ENCODE measurements at regions not wholly inside any gene's neighbourhood (a gene's known extent, or its start where the extent isn't known, plus 50 kb on each side); places are given as distances from the start of the nearest gene placed in this dataset.

- DNase-seq (no peak), ATAC-seq (no peak)
- no peak overlapping the region for H3K27ac Mint-ChIP-seq
- intact Hi-C loops (cut with micrococcal nuclease): no loop called here
- H3K4me3 Mint-ChIP-seq: no peak overlapping the region
- no peaks in the 10 kb centered on the region for H3K36me3 Mint-ChIP-seq (ENCODE audit: low read depth)
- POLR2A ChIA-PET: no interaction called here
- CTCF ChIA-PET: no interaction called here
- H3K27me3 Mint-ChIP-seq: peaks cover 1% of the 10 kb centered on the region
- H3K9me3 Mint-ChIP-seq: no peaks in the 10 kb centered on the region
- no peak for TF ChIP-seq CTCF (IDR thresholded peaks at IDR 0.05)
- H3K4me1 Mint-ChIP-seq (ENCODE audit: low read depth): no peaks in the 10 kb centered on the region
Observed at GRCh38 chr1:57599236-57599994, 175.6 kb upstream of the DAB1 start.

DNA sequence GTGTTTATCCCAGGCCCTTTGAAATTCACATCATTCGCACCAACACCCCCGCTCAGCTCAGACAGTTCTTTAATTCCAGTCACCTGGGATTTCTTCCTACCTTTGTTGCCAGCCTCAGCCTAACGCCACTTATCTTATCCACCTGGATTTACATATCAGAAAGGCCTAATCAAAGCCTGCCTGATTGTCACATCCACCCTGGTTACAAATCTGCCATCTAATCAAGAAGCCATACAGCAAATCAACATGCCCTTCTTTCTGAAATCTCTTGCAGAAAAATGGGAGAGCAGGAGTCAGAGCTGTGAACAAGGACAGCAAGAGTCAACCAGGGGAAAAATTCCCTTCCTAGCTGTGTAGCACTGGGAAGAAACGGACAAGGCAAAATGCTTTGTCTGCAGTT is 173.2 kb upstream of the DAB1 start:
- Mint-ChIP-seq H3K4me3 (no peak overlapping the region), H3K4me1 (ENCODE audit: low read depth) (no peaks in the 10 kb centered on the region), H3K27me3 (no peaks in the 10 kb centered on the region), H3K9me3 (no peaks in the 10 kb centered on the region), H3K27ac (no peak overlapping the region), H3K36me3 (ENCODE audit: low read depth) (no peaks in the 10 kb centered on the region)
- no peak for ATAC-seq
- intact Hi-C loops (cut with micrococcal nuclease): no loop called here
- no peak for DNase-seq
- ChIA-PET POLR2A (no interaction called here), CTCF (no interaction called here)
- TF ChIP-seq CTCF (IDR thresholded peaks at IDR 0.05): no peak

GRCh38 chr1:57594002-57594401 is 170.1 kb upstream of the DAB1 start:
- no peak overlapping the region for H3K27ac Mint-ChIP-seq
- H3K4me1 Mint-ChIP-seq (ENCODE audit: low read depth): no peaks in the 10 kb centered on the region
- no peak overlapping the region for H3K4me3 Mint-ChIP-seq
- intact Hi-C loops (cut with micrococcal nuclease): no loop called here
- CTCF ChIA-PET: no interaction called here
- no peaks in the 10 kb centered on the region for H3K27me3 Mint-ChIP-seq
- POLR2A ChIA-PET: no interaction called here
- TF ChIP-seq CTCF (IDR thresholded peaks at IDR 0.05): no peak
- no peaks in the 10 kb centered on the region for H3K9me3 Mint-ChIP-seq
- no peaks in the 10 kb centered on the region for H3K36me3 Mint-ChIP-seq (ENCODE audit: low read depth)
- no peak for ATAC-seq
- no peak for DNase-seq

DNA sequence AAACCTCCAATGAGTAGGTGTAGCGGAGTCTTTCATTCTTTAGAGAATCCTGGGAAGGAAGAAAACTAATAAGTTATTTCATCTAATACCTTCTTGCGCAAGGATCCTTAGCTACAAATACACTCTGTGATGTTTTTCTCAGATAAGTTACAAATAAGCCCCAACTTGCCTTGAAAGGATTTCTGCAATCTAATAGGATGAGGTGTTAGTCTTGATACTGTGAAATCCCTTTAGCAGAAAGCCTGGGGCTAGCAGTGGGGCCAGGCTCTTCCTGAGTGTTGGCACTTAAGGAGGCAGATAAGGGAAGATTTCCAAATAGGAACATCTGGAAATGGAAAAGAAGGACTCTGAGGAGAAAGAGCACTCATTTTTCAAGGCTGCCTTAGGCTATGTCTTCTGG is 168.0 kb upstream of the DAB1 start:
- DNase-seq (no peak), ATAC-seq (no peak)
- H3K27ac Mint-ChIP-seq: no peak overlapping the region
- CTCF ChIA-PET: no interaction called here
- intact Hi-C loops (cut with micrococcal nuclease): no loop called here
- POLR2A ChIA-PET: no interaction called here
- H3K27me3 Mint-ChIP-seq: no peaks in the 10 kb centered on the region
- no peak for TF ChIP-seq CTCF (IDR thresholded peaks at IDR 0.05)
- H3K9me3 Mint-ChIP-seq: no peaks in the 10 kb centered on the region
- no peaks in the 10 kb centered on the region for H3K4me1 Mint-ChIP-seq (ENCODE audit: low read depth)
- H3K4me3 Mint-ChIP-seq: no peak overlapping the region
- H3K36me3 Mint-ChIP-seq (ENCODE audit: low read depth): no peaks in the 10 kb centered on the region

GRCh38 chr1:57590978-57591377 is 167.1 kb upstream of the DAB1 start:
- TF ChIP-seq CTCF (IDR thresholded peaks at IDR 0.05): no peak
- intact Hi-C loops (cut with micrococcal nuclease): no loop called here
- Mint-ChIP-seq H3K27ac (no peak overlapping the region), H3K9me3 (no peaks in the 10 kb centered on the region), H3K4me3 (no peak overlapping the region), H3K27me3 (no peaks in the 10 kb centered on the region), H3K36me3 (ENCODE audit: low read depth) (no peaks in the 10 kb centered on the region), H3K4me1 (ENCODE audit: low read depth) (no peaks in the 10 kb centered on the region)
- POLR2A ChIA-PET: no interaction called here
- ATAC-seq: no peak
- CTCF ChIA-PET: no interaction called here
- no peak for DNase-seq
